CD4-positive, alpha-beta memory T cell (primary cell): ENCODE measurements at regions not wholly inside any gene's neighbourhood (a gene's known extent, or its start where the extent isn't known, plus 50 kb on each side); places are given as distances from the start of the nearest gene placed in this dataset.

Experiments
- CTCF ChIA-PET: fragments of 350-600 bp; sonication (Branson Sonifier 250); formaldehyde crosslinking; loops from one replicate; lab custom pipeline; 2021; ENCODE audit warnings: inconsistent platforms; ENCODE audit not compliant: partially characterized antibody; lab: Charles Lee
- POLR2A ChIA-PET: fragments of 350-600 bp; sonication (Branson Sonifier 250); formaldehyde crosslinking; loops from one replicate; lab custom pipeline; 2021; ENCODE audit not compliant: partially characterized antibody; lab: Charles Lee
- DNase-seq, 5 donors: peaks; one replicate each; pipeline versions ENCODE4 v3.0.0 to v3.0.0-alpha.2; 2020 to 2022; ENCODE audit warnings: mixed read lengths in 1 of 5
- H3K27ac ChIP-seq: one replicate; pipeline ENCODE4 v1.7.0; 2013; ENCODE audit warnings: low read depth, low read length
- H3K27me3 ChIP-seq: 2 replicates; pipeline ENCODE4 v1.7.0; 2013; ENCODE audit warnings: mild to moderate bottlenecking, low read length, moderate library complexity; ENCODE audit not compliant: insufficient read depth
- H3K36me3 ChIP-seq: 2 replicates; pipeline ENCODE4 v1.7.0; 2013; ENCODE audit warnings: mild to moderate bottlenecking, low read length, moderate library complexity; ENCODE audit not compliant: insufficient read depth
- H3K4me1 ChIP-seq: 2 replicates; pipeline ENCODE4 v1.7.0; 2013; ENCODE audit warnings: mild to moderate bottlenecking, low read length, moderate library complexity; ENCODE audit not compliant: insufficient read depth
- H3K4me3 ChIP-seq, 2 donors: one replicate each; pipeline ENCODE4 v1.7.0; 2013; ENCODE audit warnings: low read length in 2 of 2, mild to moderate bottlenecking in 1 of 2
- H3K9me3 ChIP-seq, 2 donors: one replicate each; pipeline ENCODE4 v1.7.0; 2013; ENCODE audit warnings: low read length in 2 of 2, control low read depth in 1 of 2; ENCODE audit not compliant: control insufficient read depth in 1 of 2
- H3K27ac Mint-ChIP-seq, 7 donors: one replicate each; pipeline ENCODE4 v1.8.0; 2020 to 2021; ENCODE audit warnings: mixed read lengths in 7 of 7, mild to moderate bottlenecking in 6 of 7, inconsistent platforms in 3 of 7, moderate library complexity in 3 of 7
- H3K27me3 Mint-ChIP-seq, 2 donors: one replicate each; pipeline ENCODE4 v1.8.0; 2020 to 2021; ENCODE audit warnings: mixed read lengths in 2 of 2
- H3K36me3 Mint-ChIP-seq, 2 donors: one replicate each; pipeline ENCODE4 v1.8.0; 2020 to 2021; ENCODE audit warnings: mixed read lengths in 2 of 2, inconsistent platforms in 1 of 2, mild to moderate bottlenecking in 1 of 2
- H3K4me1 Mint-ChIP-seq, 4 donors: one replicate each; pipeline ENCODE4 v1.8.0; 2020 to 2021; ENCODE audit warnings: mixed read lengths in 4 of 4, mild to moderate bottlenecking in 1 of 4
- H3K4me3 Mint-ChIP-seq, 8 donors: one replicate each; pipeline ENCODE4 v1.8.0; 2020 to 2021; ENCODE audit warnings: mixed read lengths in 8 of 8, mild to moderate bottlenecking in 7 of 8, moderate library complexity in 6 of 8, inconsistent platforms in 3 of 8
- H3K9me3 Mint-ChIP-seq, 8 donors: one replicate each; pipeline ENCODE4 v1.8.0; 2020 to 2021; ENCODE audit warnings: mixed read lengths in 8 of 8, mild to moderate bottlenecking in 5 of 8, inconsistent platforms in 3 of 8, moderate library complexity in 1 of 8
- intact Hi-C: fragments of 100-400 bp; cut with micrococcal nuclease; formaldehyde crosslinking; loops from one replicate; pipeline ENCODE4 v1.15.1; 2023

DNA sequence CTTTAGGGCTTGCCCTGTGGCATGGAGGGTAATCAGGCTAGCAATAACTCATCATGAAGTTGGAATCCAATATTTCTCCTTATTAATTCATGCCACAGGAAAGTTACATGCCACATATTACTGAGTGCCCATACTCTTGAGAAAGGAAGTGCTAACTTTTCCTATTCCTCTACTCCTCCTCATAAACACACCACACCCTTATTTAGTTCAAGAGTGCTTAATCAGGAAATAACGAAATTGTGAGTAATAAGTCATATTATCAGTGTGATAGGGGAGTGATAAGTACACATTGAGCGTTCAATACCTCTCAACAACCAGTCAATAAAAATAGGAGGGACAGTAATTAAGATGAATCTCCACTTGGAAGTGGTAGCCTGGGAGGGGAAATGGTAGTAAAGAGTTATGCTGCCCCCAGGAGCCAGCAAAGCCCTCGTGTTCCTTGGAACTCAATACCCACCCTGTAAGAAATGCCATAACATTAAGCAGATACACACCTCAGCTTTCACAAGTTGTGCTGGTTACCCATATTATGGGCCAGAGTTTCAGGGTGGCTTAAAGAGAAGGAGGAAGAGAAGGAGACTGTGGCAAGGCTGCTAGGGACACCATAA lies 410.0 kb upstream of the NR3C2 start:
- Mint-ChIP-seq H3K4me3 (no peak overlapping the region), H3K4me1 (no peaks in the 10 kb centered on the region), H3K9me3 (peaks cover 0 to 17% (median 3%) of the 10 kb centered on the region in 8 donors), H3K27me3 (peaks cover 0 to 2% of the 10 kb centered on the region in 2 donors), H3K36me3 (peaks cover 3 to 4% of the 10 kb centered on the region in 2 donors), H3K27ac (no peak overlapping the region)
- Histone ChIP-seq H3K9me3 (no peaks in the 10 kb centered on the region), H3K4me1 (no peaks in the 10 kb centered on the region), H3K27ac (no peak overlapping the region), H3K36me3 (no peaks in the 10 kb centered on the region), H3K4me3 (no peak overlapping the region), H3K27me3 (no peaks in the 10 kb centered on the region)
- CTCF ChIA-PET = no interaction called here
- POLR2A ChIA-PET = no interaction called here
- intact Hi-C loops = no loop called here
- no peak for DNase-seq

DNA sequence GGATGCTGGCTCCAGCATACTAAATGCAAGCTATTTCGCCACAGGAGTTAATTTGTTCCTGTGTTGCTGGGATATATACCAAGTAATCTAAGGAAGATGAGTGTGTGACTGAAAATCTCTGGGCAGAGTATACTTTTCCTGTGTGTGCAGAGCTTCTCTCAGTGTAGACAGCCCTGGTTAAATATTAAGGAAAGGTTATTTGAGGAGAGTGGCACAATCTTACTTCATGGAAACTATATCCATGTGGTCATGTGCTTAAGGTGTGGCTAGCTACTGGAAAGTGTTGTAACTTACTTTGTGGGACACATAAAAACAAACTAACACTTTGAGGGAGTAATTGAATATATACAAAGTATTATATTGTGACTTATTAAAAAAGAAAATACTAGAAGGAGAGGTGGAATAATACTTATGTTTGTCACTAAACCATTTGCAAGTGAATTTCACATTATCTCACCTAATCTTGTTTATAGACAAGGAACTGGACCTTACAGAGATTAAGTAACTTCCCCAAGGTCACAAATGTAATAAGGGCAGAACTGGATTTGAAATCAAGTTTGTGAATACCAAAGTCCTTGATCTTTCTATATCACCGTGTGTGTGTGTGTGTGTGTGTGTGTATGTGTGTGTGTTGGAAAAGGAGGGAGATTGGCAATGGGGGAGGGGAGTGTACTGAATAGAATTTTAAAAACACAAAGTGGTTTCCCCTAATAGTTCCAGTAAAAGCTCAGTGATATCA lies 408.2 kb upstream of the NR3C2 start:
- H3K27ac ChIP-seq = no peak overlapping the region
- ChIA-PET POLR2A (no interaction called here), CTCF (no interaction called here)
- peaks cover 0 to 9% (median under 1%) of the 10 kb centered on the region in 8 donors for H3K9me3 Mint-ChIP-seq
- H3K4me1 Mint-ChIP-seq = no peaks in the 10 kb centered on the region
- H3K4me1 ChIP-seq = no peaks in the 10 kb centered on the region
- no peaks in the 10 kb centered on the region for H3K36me3 ChIP-seq
- no peaks in the 10 kb centered on the region for H3K36me3 Mint-ChIP-seq
- DNase-seq = no peak
- intact Hi-C loops = no loop called here
- H3K9me3 ChIP-seq = no peaks in the 10 kb centered on the region
- no peak overlapping the region for H3K4me3 Mint-ChIP-seq
- H3K27me3 Mint-ChIP-seq = no peaks in the 10 kb centered on the region
- H3K27me3 ChIP-seq = no peaks in the 10 kb centered on the region
- no peak overlapping the region for H3K4me3 ChIP-seq
- no peak overlapping the region for H3K27ac Mint-ChIP-seq

DNA sequence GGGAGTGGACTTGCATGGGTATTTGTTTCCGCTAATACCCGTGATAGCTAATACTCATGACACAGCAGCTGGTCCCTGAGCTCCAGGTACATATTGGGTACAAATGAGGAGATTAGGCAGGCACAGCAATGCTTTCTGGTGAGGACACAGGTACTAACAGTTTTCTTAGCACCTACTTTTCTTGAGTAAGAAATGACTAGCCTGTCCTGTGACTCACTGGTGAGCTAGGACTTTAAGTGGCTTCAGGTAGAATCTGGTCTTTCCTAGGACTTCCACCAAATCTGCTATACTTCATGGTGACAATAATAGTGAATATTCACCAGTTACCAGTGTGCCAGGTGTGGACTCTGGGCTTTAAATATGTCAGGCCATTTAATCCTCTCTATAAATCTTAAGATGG lies 407.4 kb upstream of the NR3C2 start:
- ChIA-PET CTCF (no interaction called here), POLR2A (no interaction called here)
- intact Hi-C loops = no loop called here
- Mint-ChIP-seq H3K27me3 (peaks cover 0 to 2% of the 10 kb centered on the region in 2 donors), H3K9me3 (peaks cover 0 to 6% (median 0%) of the 10 kb centered on the region in 8 donors), H3K4me3 (no peak overlapping the region), H3K4me1 (no peaks in the 10 kb centered on the region), H3K27ac (no peak overlapping the region), H3K36me3 (no peaks in the 10 kb centered on the region)
- H3K9me3 ChIP-seq = no peaks in the 10 kb centered on the region
- DNase-seq = no peak
- H3K27ac ChIP-seq = no peak overlapping the region
- no peak overlapping the region for H3K4me3 ChIP-seq
- no peaks in the 10 kb centered on the region for H3K27me3 ChIP-seq
- no peaks in the 10 kb centered on the region for H3K4me1 ChIP-seq
- no peaks in the 10 kb centered on the region for H3K36me3 ChIP-seq

DNA sequence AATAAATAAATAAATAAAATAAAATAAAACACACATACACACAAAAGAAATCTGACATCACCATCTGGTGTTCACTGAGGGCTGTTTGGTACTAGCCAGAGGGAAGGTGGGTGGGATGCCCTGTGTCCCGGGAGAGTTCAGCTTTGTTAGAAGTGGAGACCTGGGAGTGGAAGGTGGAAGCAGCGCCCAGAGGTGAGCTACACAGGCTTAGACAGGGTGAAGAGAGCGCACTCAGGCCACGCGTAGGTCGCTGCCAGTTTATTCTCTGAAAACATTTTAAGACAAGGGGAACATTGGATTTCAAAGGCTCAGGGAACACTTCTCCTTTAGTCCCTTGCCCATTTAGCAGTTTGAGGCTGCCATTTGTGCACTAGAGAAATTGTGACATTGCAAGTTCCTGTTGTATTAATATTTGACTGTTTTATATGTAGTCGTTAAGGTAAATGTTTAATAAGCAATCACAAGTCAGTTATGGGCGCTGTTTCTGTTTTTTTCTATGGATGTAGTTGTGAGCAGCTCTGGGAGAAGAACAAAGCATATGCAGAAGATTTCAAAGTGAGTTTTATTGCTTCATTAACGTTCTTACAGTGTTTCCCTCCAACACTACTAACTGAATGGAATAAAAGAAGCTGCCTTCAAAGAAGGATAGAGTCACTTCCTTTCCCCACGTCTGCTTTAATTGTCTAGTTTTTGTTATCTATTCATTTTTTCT lies 405.5 kb upstream of the NR3C2 start:
- Mint-ChIP-seq H3K9me3 (no peaks in the 10 kb centered on the region), H3K36me3 (no peaks in the 10 kb centered on the region), H3K4me3 (no peak overlapping the region), H3K4me1 (no peaks in the 10 kb centered on the region), H3K27ac (no peak overlapping the region), H3K27me3 (peaks cover 0 to 2% of the 10 kb centered on the region in 2 donors)
- Histone ChIP-seq H3K27me3 (no peaks in the 10 kb centered on the region), H3K4me1 (no peaks in the 10 kb centered on the region), H3K27ac (no peak overlapping the region), H3K9me3 (no peaks in the 10 kb centered on the region), H3K4me3 (no peak overlapping the region), H3K36me3 (no peaks in the 10 kb centered on the region)
- CTCF ChIA-PET = no interaction called here
- POLR2A ChIA-PET = no interaction called here
- intact Hi-C loops = no loop called here
- no peak for DNase-seq

DNA sequence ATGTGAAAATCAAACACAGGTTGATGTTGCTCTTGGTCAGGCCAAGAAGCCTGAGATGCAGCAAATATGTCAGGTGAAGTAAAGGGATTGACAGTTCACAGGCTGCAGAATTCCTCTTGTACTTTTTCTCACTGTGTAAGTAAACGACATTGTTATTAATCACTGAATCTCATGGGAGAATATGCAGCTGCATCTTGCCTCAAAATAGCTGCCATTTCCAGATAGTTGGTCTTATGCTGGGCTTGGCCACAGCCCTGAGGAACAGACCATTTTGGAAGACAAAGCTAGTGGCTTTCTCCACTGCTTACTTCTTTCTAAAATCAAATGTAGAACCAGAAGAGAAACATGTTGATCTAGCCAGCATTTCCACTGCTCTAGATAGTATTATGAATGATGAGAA lies 403.4 kb upstream of the NR3C2 start:
- ChIA-PET POLR2A (no interaction called here), CTCF (no interaction called here)
- H3K9me3 Mint-ChIP-seq = peaks cover 0 to 2% (median 0%) of the 10 kb centered on the region in 8 donors
- peaks cover 2% of the 10 kb centered on the region in 2 donors for H3K27me3 Mint-ChIP-seq
- no peak overlapping the region for H3K4me3 Mint-ChIP-seq
- no peak for DNase-seq
- intact Hi-C loops = no loop called here
- Histone ChIP-seq H3K27ac (no peak overlapping the region), H3K4me1 (no peaks in the 10 kb centered on the region), H3K4me3 (no peak overlapping the region), H3K27me3 (no peaks in the 10 kb centered on the region), H3K36me3 (no peaks in the 10 kb centered on the region), H3K9me3 (no peaks in the 10 kb centered on the region)
- no peak overlapping the region for H3K27ac Mint-ChIP-seq
- H3K4me1 Mint-ChIP-seq = no peaks in the 10 kb centered on the region
- no peaks in the 10 kb centered on the region for H3K36me3 Mint-ChIP-seq

DNA sequence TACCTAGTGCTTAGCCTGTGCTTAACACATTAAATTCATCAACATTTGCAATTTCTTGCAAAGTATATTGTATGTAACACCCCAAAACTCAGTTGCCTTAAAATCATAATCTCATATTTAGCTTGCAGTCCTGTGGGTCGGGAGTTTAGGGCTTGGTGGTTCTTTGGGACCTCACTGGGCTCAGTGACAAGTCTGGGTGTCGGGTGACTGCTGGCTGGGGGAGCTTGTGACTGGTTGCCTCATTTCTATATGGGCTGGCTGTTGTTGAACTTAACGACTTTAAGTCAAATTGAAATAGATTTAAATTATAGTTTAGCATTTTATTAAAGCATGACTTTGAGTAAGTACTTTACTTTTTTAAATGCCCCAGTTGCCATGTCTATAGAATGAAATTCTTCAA lies 401.4 kb upstream of the NR3C2 start:
- no peaks in the 10 kb centered on the region for H3K36me3 ChIP-seq
- no peaks in the 10 kb centered on the region for H3K9me3 ChIP-seq
- Mint-ChIP-seq H3K27ac (no peak overlapping the region), H3K9me3 (peaks cover 0 to 2% (median 0%) of the 10 kb centered on the region in 8 donors), H3K4me1 (no peaks in the 10 kb centered on the region), H3K36me3 (no peaks in the 10 kb centered on the region), H3K4me3 (no peak overlapping the region), H3K27me3 (peaks cover 2% of the 10 kb centered on the region in 2 donors)
- no peaks in the 10 kb centered on the region for H3K27me3 ChIP-seq
- no peak overlapping the region for H3K27ac ChIP-seq
- no peaks in the 10 kb centered on the region for H3K4me1 ChIP-seq
- H3K4me3 ChIP-seq = no peak overlapping the region
- intact Hi-C loops = no loop called here
- DNase-seq = no peak
- ChIA-PET CTCF (no interaction called here), POLR2A (no interaction called here)

DNA sequence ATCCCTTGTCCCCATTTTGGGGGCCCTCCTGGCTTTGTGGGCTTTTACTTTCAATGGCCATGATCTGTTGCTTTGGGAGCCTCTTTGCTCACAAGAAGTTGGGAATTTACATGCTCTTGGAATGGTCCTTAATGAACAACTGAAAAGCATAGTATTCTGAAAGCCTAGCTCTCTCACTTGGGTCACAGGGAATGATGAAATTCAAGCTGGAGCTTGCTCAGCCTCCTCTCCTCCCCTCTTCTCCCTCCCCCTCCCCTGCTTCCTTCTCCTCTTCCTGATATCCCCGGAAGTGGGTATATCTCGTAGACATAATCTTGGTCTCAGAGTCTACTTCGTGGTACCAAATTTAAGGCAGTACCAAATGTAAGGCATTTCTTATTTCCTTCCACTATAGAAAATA lies 400.6 kb upstream of the NR3C2 start:
- H3K27me3 Mint-ChIP-seq = peaks cover 2% of the 10 kb centered on the region in 2 donors
- ChIA-PET POLR2A (no interaction called here), CTCF (no interaction called here)
- Histone ChIP-seq H3K36me3 (no peaks in the 10 kb centered on the region), H3K4me3 (no peak overlapping the region), H3K27ac (no peak overlapping the region), H3K9me3 (no peaks in the 10 kb centered on the region), H3K4me1 (no peaks in the 10 kb centered on the region), H3K27me3 (no peaks in the 10 kb centered on the region)
- H3K36me3 Mint-ChIP-seq = no peaks in the 10 kb centered on the region
- H3K27ac Mint-ChIP-seq = no peak overlapping the region
- no peak for DNase-seq
- no peak overlapping the region for H3K4me3 Mint-ChIP-seq
- H3K9me3 Mint-ChIP-seq = peaks cover 0 to 2% (median 0%) of the 10 kb centered on the region in 8 donors
- intact Hi-C loops = no loop called here
- H3K4me1 Mint-ChIP-seq = no peaks in the 10 kb centered on the region
